ENCODE measurements at regions not wholly inside any gene's neighbourhood (a gene's known extent, or its start where the extent isn't known, plus 50 kb on each side); places are given as distances from the start of the nearest gene placed in this dataset.

DNA sequence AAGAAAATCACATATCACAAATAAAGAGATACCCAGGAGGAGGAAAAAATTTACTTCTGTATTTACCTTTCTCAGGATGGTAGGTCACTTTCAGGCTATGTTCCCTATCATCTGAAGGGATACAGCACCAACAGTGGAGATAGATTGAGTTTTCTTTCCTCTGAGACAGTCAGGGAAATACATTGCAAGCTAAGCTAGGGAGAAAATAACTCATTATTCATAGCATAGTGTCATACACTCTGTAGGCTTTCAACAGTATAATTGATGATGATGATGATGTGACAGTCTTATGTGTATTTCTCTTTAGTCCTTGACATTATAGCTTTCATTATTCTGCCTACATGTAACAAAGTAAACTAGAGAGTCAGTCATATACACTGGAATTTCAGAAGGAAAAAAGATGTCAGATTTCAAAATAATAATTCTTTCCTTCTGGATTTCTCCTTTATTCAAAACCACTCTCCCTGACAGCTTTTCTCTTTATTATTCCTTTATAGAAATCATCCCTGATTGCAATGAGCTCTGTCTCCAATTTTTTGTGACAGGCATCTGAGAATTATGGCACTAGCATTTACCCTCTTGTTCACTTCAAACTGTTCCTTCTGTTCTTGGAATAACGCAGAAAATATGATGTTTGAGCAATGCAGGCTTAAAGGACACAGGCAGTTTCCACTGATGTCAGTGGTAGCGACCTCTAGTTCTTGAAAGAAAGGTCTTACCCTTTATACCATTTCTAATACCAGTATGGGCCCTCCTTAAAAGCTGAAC is 169.1 kb upstream of the EPHA5 start:
- no peaks in the 10 kb centered on the region for H3K9me2 ChIP-seq
- no peaks in the 10 kb centered on the region for H3F3A ChIP-seq (replicated peaks; ENCODE audit: insufficient read depth)
- no peak overlapping the region for H2AFZ ChIP-seq (ENCODE audit: low read depth)
- no peak for DNase-seq
- ChIA-PET POLR2A (no interaction called here), CTCF (no interaction called here)
- no peaks in the 10 kb centered on the region for H3K4me1 ChIP-seq (ENCODE audit: control insufficient read depth in 1 of 2, insufficient read depth in 2 of 2, low read depth in 1 of 2, low read length in 1 of 2)
- H3K79me2 ChIP-seq (ENCODE audit: insufficient read depth) = no peaks in the 10 kb centered on the region
- no peak overlapping the region for H3K4me3 ChIP-seq (ENCODE audit: low read depth in 2 of 2, low read length in 1 of 2)
- H3K27ac ChIP-seq (ENCODE audit: low read depth in 2 of 2, low read length in 1 of 2) = no peak overlapping the region
- H3K9me3 ChIP-seq = no peaks in the 10 kb centered on the region
- TF ChIP-seq NFIC (IDR thresholded peaks at IDR 0.05; ENCODE audit: borderline replicate concordance) (no peak), NRF1 (IDR thresholded peaks at IDR 0.05; ENCODE audit: low read depth, low read length) (no peak), MEF2A (IDR thresholded peaks at IDR 0.05; ENCODE audit: borderline replicate concordance, low read depth) (no peak), GABPA (IDR thresholded peaks at IDR 0.05; ENCODE audit: low read depth) (no peak)
- TF ChIP-seq, protein P1, sequence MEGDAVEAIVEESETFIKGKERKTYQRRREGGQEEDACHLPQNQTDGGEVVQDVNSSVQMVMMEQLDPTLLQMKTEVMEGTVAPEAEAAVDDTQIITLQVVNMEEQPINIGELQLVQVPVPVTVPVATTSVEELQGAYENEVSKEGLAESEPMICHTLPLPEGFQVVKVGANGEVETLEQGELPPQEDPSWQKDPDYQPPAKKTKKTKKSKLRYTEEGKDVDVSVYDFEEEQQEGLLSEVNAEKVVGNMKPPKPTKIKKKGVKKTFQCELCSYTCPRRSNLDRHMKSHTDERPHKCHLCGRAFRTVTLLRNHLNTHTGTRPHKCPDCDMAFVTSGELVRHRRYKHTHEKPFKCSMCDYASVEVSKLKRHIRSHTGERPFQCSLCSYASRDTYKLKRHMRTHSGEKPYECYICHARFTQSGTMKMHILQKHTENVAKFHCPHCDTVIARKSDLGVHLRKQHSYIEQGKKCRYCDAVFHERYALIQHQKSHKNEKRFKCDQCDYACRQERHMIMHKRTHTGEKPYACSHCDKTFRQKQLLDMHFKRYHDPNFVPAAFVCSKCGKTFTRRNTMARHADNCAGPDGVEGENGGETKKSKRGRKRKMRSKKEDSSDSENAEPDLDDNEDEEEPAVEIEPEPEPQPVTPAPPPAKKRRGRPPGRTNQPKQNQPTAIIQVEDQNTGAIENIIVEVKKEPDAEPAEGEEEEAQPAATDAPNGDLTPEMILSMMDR (IDR thresholded peaks at IDR 0.05) = no peak
- H4K20me1 ChIP-seq (ENCODE audit: insufficient read depth) = no peaks in the 10 kb centered on the region
- 2% methylated on average over 2 of the region's 2 CpGs for WGBS (ENCODE audit: low lambda C conversion rate)
- H3K9ac ChIP-seq = no peak overlapping the region
- no peak overlapping the region for H3K4me2 ChIP-seq
- H3K27me3 ChIP-seq (ENCODE audit: insufficient read depth) = no peaks in the 10 kb centered on the region
- H3K36me3 ChIP-seq (replicated peaks in 1 of 2; ENCODE audit: control insufficient read depth in 1 of 2, insufficient read depth in 2 of 2, low read length in 1 of 2) = no peaks in the 10 kb centered on the region

DNA sequence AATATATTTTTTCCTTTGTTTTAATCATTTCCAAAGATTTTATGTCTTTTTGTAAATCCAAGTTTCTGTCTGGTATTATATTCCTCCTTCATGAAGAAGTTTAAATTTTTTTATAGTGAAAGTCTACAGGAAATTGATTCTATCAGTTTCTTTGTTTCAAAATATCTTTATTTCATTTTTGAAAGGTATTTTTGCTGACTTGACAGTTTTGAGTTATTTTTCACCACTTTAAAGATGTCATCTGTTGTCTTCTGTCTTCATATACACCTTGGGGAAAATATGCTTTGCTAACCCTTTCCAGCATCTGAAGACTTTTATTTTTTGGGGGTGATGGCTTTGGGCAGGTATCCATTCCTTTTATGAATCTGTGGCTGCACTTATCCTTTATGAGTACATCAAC is 164.4 kb upstream of the EPHA5 start:
- CTCF ChIA-PET = no interaction called here
- no peak for TF ChIP-seq JUND (IDR thresholded peaks at IDR 0.05)
- TF ChIP-seq NRF1 (IDR thresholded peaks at IDR 0.05; ENCODE audit: low read depth, low read length) = no peak
- TF ChIP-seq CHD2 (IDR thresholded peaks at IDR 0.05; ENCODE audit: low read length, partially characterized antibody) = no peak
- TF ChIP-seq, protein P2, sequence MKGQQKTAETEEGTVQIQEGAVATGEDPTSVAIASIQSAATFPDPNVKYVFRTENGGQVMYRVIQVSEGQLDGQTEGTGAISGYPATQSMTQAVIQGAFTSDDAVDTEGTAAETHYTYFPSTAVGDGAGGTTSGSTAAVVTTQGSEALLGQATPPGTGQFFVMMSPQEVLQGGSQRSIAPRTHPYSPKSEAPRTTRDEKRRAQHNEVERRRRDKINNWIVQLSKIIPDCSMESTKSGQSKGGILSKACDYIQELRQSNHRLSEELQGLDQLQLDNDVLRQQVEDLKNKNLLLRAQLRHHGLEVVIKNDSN (IDR thresholded peaks at IDR 0.05; ENCODE audit: borderline replicate concordance, low read depth) = no peak
- no peak for TF ChIP-seq RXRA (IDR thresholded peaks at IDR 0.05; ENCODE audit: borderline replicate concordance, low read depth)
- no peak for TF ChIP-seq GABPA (IDR thresholded peaks at IDR 0.05; ENCODE audit: low read depth)
- TF ChIP-seq NFIC (IDR thresholded peaks at IDR 0.05; ENCODE audit: borderline replicate concordance) = no peak
- TF ChIP-seq POLR2AphosphoS5 (IDR thresholded peaks at IDR 0.05; ENCODE audit: low read depth, low read length) = no peak
- no peak for TF ChIP-seq ELF1 (IDR thresholded peaks at IDR 0.05)
- POLR2A ChIA-PET = no interaction called here
- no peaks in the 10 kb centered on the region for H3K9me3 ChIP-seq
- H3K79me2 ChIP-seq (ENCODE audit: insufficient read depth) = no peaks in the 10 kb centered on the region
- no peak overlapping the region for H3K4me3 ChIP-seq (ENCODE audit: low read depth in 2 of 2, low read length in 1 of 2)
- H3K27me3 ChIP-seq (ENCODE audit: insufficient read depth) = no peaks in the 10 kb centered on the region
- no peak for DNase-seq
- no peak overlapping the region for H3K9ac ChIP-seq
- no peaks in the 10 kb centered on the region for H4K20me1 ChIP-seq (ENCODE audit: insufficient read depth)
- H3K36me3 ChIP-seq (replicated peaks in 1 of 2; ENCODE audit: control insufficient read depth in 1 of 2, insufficient read depth in 2 of 2, low read length in 1 of 2) = no peaks in the 10 kb centered on the region
- H3K4me1 ChIP-seq (ENCODE audit: control insufficient read depth in 1 of 2, insufficient read depth in 2 of 2, low read depth in 1 of 2, low read length in 1 of 2) = no peaks in the 10 kb centered on the region
- H3K4me2 ChIP-seq = no peak overlapping the region
- H3K27ac ChIP-seq (ENCODE audit: low read depth in 2 of 2, low read length in 1 of 2) = no peak overlapping the region
- H3K9me2 ChIP-seq = no peaks in the 10 kb centered on the region
- H2AFZ ChIP-seq (ENCODE audit: low read depth) = no peak overlapping the region
- no peaks in the 10 kb centered on the region for H3F3A ChIP-seq (replicated peaks; ENCODE audit: insufficient read depth)

Measured in SK-N-SH (cell line).